ENCODE measurements at regions not wholly inside any gene's neighbourhood (a gene's known extent, or its start where the extent isn't known, plus 50 kb on each side); places are given as distances from the start of the nearest gene placed in this dataset.
"Not testable (repeated sequence)": the region's sequence is repeated elsewhere in the genome, so short reads cannot be mapped to it uniquely, and the experiment has no call there.

- DNase-seq: no peak
Observed at GRCh38 chr2:192444286-192444838, 249.6 kb upstream of the TMEFF2 start.

GRCh38 chr2:192443831-192444230 is 249.1 kb upstream of the TMEFF2 start:
- DNase-seq: no peak

- no peak for DNase-seq
Observed at GRCh38 chr2:192438239-192438638, 243.5 kb upstream of the TMEFF2 start.

- DNase-seq: no peak
Observed at GRCh38 chr2:192437653-192438052, 242.9 kb upstream of the TMEFF2 start.

- DNase-seq: no peak
Observed at GRCh38 chr2:192424243-192424642, 229.5 kb upstream of the TMEFF2 start.

- DNase-seq: no peak
Observed at GRCh38 chr2:192419786-192420185, 225.1 kb upstream of the TMEFF2 start.

- DNase-seq: no peak
Observed at GRCh38 chr2:192416060-192416459, 221.3 kb upstream of the TMEFF2 start.

- DNase-seq: no peak
Observed at GRCh38 chr2:192414794-192415193, 220.1 kb upstream of the TMEFF2 start.

GRCh38 chr2:192413812-192414681 is 219.3 kb upstream of the TMEFF2 start:
- DNase-seq: no peak

GRCh38 chr2:192412866-192413265 is 218.1 kb upstream of the TMEFF2 start:
- not testable (repeated sequence) for DNase-seq

GRCh38 chr2:192412394-192412793 is 217.7 kb upstream of the TMEFF2 start:
- DNase-seq: no peak

GRCh38 chr2:192411755-192412154 is 217.0 kb upstream of the TMEFF2 start:
- DNase-seq: no peak

- no peak for DNase-seq
Observed at GRCh38 chr2:192410319-192410718, 215.6 kb upstream of the TMEFF2 start.

- DNase-seq: no peak
Observed at GRCh38 chr2:192407692-192408091, 213.0 kb upstream of the TMEFF2 start.

GRCh38 chr2:192398236-192398635 is 203.5 kb upstream of the TMEFF2 start:
- DNase-seq: no peak

GRCh38 chr2:192394605-192395004 is 199.9 kb upstream of the TMEFF2 start:
- DNase-seq: no peak

- DNase-seq: no peak
Observed at GRCh38 chr2:192391041-192391440, 196.3 kb upstream of the TMEFF2 start.

- no peak for DNase-seq
Observed at GRCh38 chr2:192390401-192390800, 195.7 kb upstream of the TMEFF2 start.

GRCh38 chr2:192384191-192384590 is 189.5 kb upstream of the TMEFF2 start:
- not testable (repeated sequence) for DNase-seq

- DNase-seq: no peak
Observed at GRCh38 chr2:192381082-192381481, 186.3 kb upstream of the TMEFF2 start.

- DNase-seq: no peak
Observed at GRCh38 chr2:192379736-192380135, 185.0 kb upstream of the TMEFF2 start.

- DNase-seq: no peak
Observed at GRCh38 chr2:192377173-192377572, 182.4 kb upstream of the TMEFF2 start.

- no peak for DNase-seq
Observed at GRCh38 chr2:192373754-192374153, 179.0 kb upstream of the TMEFF2 start.

- DNase-seq: no peak
Observed at GRCh38 chr2:192373221-192373620, 178.5 kb upstream of the TMEFF2 start.

GRCh38 chr2:192369969-192370368 is 175.2 kb upstream of the TMEFF2 start:
- DNase-seq: no peak
